HepG2 (cell line): ENCODE measurements at regions not wholly inside any gene's neighbourhood (a gene's known extent, or its start where the extent isn't known, plus 50 kb on each side); places are given as distances from the start of the nearest gene placed in this dataset.

Experiments used
- EP300 ChIP-seq, 3 experiments: sonication (generic) in 1 of 3; formaldehyde crosslinking in 1 of 3; IDR thresholded peaks; 2 replicates each; pipeline versions ENCODE4 v1.5.1 to v1.6.1; 2011 to 2020; ENCODE audit warnings: low read depth in 2 of 3, low read length in 2 of 3, borderline replicate concordance in 1 of 3, improper control_type of control experiment in 1 of 3, mild to moderate bottlenecking in 1 of 3, missing genetic modification reagents in 1 of 3, moderate library complexity in 1 of 3
- KDM3A ChIP-seq: IDR thresholded peaks from 2 replicates; pipeline ENCODE4 v1.6.1; 2018; ENCODE audit warnings: low read depth, missing compliant biosample characterization
- MEF2D ChIP-seq: sonication (generic); formaldehyde crosslinking; IDR thresholded peaks from 2 replicates; pipeline ENCODE4 v1.5.1; 2020; ENCODE audit warnings: mild to moderate bottlenecking, missing genetic modification reagents
- MXI1 ChIP-seq: IDR thresholded peaks from 3 replicates; pipeline ENCODE4 v1.6.1; 2012; ENCODE audit warnings: low read depth, low read length, inconsistent platforms, borderline replicate concordance
- NFYB ChIP-seq: sonication (generic); formaldehyde crosslinking; IDR thresholded peaks from 2 replicates; pipeline ENCODE4 v1.4.0; 2020; ENCODE audit warnings: missing genetic modification reagents
- POLR2AphosphoS2 ChIP-seq: IDR thresholded peaks from 2 replicates; pipeline ENCODE4 v1.6.1; 2011; ENCODE audit warnings: low read depth, low read length, improper control_type of control experiment
- RFX5 ChIP-seq: IDR thresholded peaks from 2 replicates; pipeline ENCODE4 v1.6.1; 2011; ENCODE audit warnings: low read depth, low read length, improper control_type of control experiment
- ZNF703 ChIP-seq: sonication (generic); formaldehyde crosslinking; IDR thresholded peaks from 2 replicates; pipeline ENCODE4 v1.5.1; 2020; ENCODE audit warnings: missing genetic modification reagents, mild to moderate bottlenecking, moderate library complexity, borderline replicate concordance
- ZNF773 ChIP-seq: sonication (generic); formaldehyde crosslinking; IDR thresholded peaks from 2 replicates; pipeline ENCODE4 v1.4.0; 2020; ENCODE audit warnings: missing genetic modification reagents, borderline replicate concordance
- TF ChIP-seq, protein P1 (sequence below): sonication (generic); formaldehyde crosslinking; IDR thresholded peaks from 2 replicates; pipeline ENCODE4 v1.5.0; 2020; ENCODE audit warnings: mild to moderate bottlenecking, missing genetic modification reagents, moderate library complexity
- TF ChIP-seq, protein P2 (sequence below): IDR thresholded peaks from 2 replicates; pipeline ENCODE4 v1.6.1; 2016; ENCODE audit warnings: low read depth, borderline replicate concordance
- TF ChIP-seq, protein P3 (sequence below): sonication (generic); formaldehyde crosslinking; IDR thresholded peaks from 2 replicates; pipeline ENCODE4 v1.8.0; 2022; ENCODE audit warnings: low read depth, missing genetic modification reagents

DNA sequence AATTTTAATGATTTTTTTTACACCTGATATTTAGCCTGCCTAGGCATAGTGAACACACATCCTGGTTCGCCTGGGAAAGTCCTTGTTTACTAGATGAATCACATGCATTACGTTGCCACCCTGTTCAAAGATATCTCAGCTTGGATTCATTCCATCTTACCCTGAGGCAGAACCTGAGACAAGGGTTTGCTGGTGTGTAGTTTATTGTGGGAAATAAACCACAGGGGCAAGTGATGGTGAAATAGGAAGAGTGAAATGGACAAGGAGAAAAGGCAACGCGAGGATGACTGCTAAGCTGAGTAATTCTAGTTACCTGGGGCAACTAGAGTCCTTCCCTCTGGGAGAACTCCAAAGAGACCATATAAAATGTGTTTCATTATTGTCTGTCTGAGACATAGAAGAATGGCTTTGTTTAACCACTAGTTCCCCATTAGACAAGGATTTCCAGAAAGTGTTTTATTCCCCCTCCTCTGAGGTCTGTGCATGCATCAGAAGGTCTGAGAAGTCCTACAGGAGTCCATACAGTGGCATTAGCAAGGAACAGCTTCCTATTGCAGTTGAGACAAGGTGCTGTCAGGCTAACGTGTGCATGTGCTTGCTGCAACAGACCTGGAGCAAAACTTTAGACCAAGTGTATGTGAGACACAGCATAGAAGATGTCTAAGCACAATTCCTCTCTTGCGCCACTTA is 797.3 kb upstream of the FRG1 start:
- no peak for TF ChIP-seq ZNF773
- no peak for TF ChIP-seq RFX5
- TF ChIP-seq KDM3A, result no peak
- TF ChIP-seq, protein P1, sequence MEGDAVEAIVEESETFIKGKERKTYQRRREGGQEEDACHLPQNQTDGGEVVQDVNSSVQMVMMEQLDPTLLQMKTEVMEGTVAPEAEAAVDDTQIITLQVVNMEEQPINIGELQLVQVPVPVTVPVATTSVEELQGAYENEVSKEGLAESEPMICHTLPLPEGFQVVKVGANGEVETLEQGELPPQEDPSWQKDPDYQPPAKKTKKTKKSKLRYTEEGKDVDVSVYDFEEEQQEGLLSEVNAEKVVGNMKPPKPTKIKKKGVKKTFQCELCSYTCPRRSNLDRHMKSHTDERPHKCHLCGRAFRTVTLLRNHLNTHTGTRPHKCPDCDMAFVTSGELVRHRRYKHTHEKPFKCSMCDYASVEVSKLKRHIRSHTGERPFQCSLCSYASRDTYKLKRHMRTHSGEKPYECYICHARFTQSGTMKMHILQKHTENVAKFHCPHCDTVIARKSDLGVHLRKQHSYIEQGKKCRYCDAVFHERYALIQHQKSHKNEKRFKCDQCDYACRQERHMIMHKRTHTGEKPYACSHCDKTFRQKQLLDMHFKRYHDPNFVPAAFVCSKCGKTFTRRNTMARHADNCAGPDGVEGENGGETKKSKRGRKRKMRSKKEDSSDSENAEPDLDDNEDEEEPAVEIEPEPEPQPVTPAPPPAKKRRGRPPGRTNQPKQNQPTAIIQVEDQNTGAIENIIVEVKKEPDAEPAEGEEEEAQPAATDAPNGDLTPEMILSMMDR, result no peak
- TF ChIP-seq, protein P2, sequence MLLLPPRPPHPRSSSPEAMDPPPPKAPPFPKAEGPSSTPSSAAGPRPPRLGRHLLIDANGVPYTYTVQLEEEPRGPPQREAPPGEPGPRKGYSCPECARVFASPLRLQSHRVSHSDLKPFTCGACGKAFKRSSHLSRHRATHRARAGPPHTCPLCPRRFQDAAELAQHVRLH (CRISPR knock-in tag), result no peak
- TF ChIP-seq MXI1, result no peak
- TF ChIP-seq POLR2AphosphoS2, result no peak
- no peak for TF ChIP-seq ZNF703
- no peak for TF ChIP-seq EP300 (IDR thresholded peaks at IDR 0.05; ENCODE audit: low read depth in 2 of 2, low read length in 2 of 2)
- no peak for TF ChIP-seq EP300 (CRISPR knock-in tag; IDR thresholded peaks at IDR 0.05; ENCODE audit: borderline replicate concordance)
- TF ChIP-seq, protein P3, sequence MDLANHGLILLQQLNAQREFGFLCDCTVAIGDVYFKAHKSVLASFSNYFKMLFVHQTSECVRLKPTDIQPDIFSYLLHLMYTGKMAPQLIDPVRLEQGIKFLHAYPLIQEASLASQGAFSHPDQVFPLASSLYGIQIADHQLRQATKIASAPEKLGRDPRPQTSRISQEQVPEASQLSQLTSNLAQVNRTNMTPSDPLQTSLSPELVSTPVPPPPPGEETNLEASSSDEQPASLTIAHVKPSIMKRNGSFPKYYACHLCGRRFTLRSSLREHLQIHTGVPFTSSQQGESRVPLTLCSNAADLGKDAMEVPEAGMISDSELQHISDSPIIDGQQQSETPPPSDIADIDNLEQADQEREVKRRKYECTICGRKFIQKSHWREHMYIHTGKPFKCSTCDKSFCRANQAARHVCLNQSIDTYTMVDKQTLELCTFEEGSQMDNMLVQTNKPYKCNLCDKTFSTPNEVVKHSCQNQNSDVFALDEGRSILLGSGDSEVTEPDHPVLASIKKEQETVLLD (CRISPR knock-in tag), result no peak
- TF ChIP-seq NFYB (CRISPR knock-in tag), result no peak
- no peak for TF ChIP-seq MEF2D (CRISPR knock-in tag)
